CD14-positive monocyte (primary cell): ENCODE measurements at regions not wholly inside any gene's neighbourhood (a gene's known extent, or its start where the extent isn't known, plus 50 kb on each side); places are given as distances from the start of the nearest gene placed in this dataset.
A peak's percentile ranks its signal among the peaks of the same experiment; 100 is the strongest.

Experiments used
- DNase-seq, 3 donors: peaks; one replicate each; pipeline ENCODE4 v3.0.0-alpha.2; 2011 to 2022
- H2AFZ ChIP-seq: 2 replicates; pipeline ENCODE4 v1.6.0; 2012; ENCODE audit warnings: mild to moderate bottlenecking, low read depth, low read length, inconsistent platforms; ENCODE audit not compliant: insufficient read depth, poor library complexity, severe bottlenecking
- H3K27ac ChIP-seq, 2 donors: 1 replicate in 1 of 2; 2 replicates in 1 of 2; pipeline ENCODE4 v1.5.1; 2012 to 2013; ENCODE audit warnings: low read length in 2 of 2, control low read depth in 1 of 2, inconsistent platforms in 1 of 2, low read depth in 1 of 2, mild to moderate bottlenecking in 1 of 2
- H3K27me3 ChIP-seq, 2 donors: one replicate each; pipeline versions ENCODE4 v1.6.0 to v1.6.1; 2011 to 2013; ENCODE audit warnings: low read length in 2 of 2; ENCODE audit not compliant: control insufficient read depth in 2 of 2, insufficient read depth in 2 of 2
- H3K36me3 ChIP-seq, 2 donors: replicated peaks in 1 of 2; 1 replicate in 1 of 2; 2 replicates in 1 of 2; pipeline versions ENCODE4 v1.5.1 to v1.6.1; 2012 to 2013; ENCODE audit warnings: low read length in 2 of 2, control low read depth in 1 of 2, inconsistent platforms in 1 of 2, mild to moderate bottlenecking in 1 of 2; ENCODE audit not compliant: insufficient read depth in 2 of 2, control insufficient read depth in 1 of 2
- H3K4me1 ChIP-seq, 2 donors: 1 replicate in 1 of 2; 2 replicates in 1 of 2; pipeline versions ENCODE4 v1.5.1 to v1.6.1; 2012 to 2013; ENCODE audit warnings: low read length in 2 of 2, control low read depth in 1 of 2, inconsistent platforms in 1 of 2, mild to moderate bottlenecking in 1 of 2, moderate library complexity in 1 of 2; ENCODE audit not compliant: insufficient read depth in 2 of 2, control insufficient read depth in 1 of 2
- H3K4me2 ChIP-seq: replicated peaks from 2 replicates; pipeline ENCODE3; 2012; ENCODE audit warnings: low read length, moderate library complexity, mild to moderate bottlenecking; ENCODE audit not compliant: poor library complexity, severe bottlenecking; ENCODE audit errors: extremely low read depth
- H3K4me3 ChIP-seq, 3 experiments: fragments of 200-600 bp in 1 of 3; sonication (generic) in 1 of 3; replicated peaks in 1 of 3; 1 replicate in 2 of 3; 2 replicates in 1 of 3; pipeline ENCODE4 v1.5.1; 2011 to 2013; ENCODE audit warnings: low read length in 3 of 3, mild to moderate bottlenecking in 3 of 3, control low read depth in 2 of 3, low read depth in 2 of 3, inconsistent platforms in 1 of 3, moderate library complexity in 1 of 3
- H3K79me2 ChIP-seq: 2 replicates; pipeline ENCODE4 v1.6.0; 2012; ENCODE audit warnings: mild to moderate bottlenecking, control low read depth, inconsistent platforms, low read length, moderate library complexity; ENCODE audit not compliant: insufficient read depth
- H3K9ac ChIP-seq: 2 replicates; pipeline ENCODE4 v1.6.0; 2017; ENCODE audit warnings: low read length, mild to moderate bottlenecking; ENCODE audit not compliant: insufficient read depth, poor library complexity, severe bottlenecking
- H3K9me3 ChIP-seq, 2 donors: replicated peaks in 1 of 2; 1 replicate in 1 of 2; 2 replicates in 1 of 2; pipeline versions ENCODE4 v1.5.1 to v1.6.1; 2012 to 2013; ENCODE audit warnings: low read length in 2 of 2, control low read depth in 1 of 2; ENCODE audit not compliant: control insufficient read depth in 1 of 2, insufficient read depth in 1 of 2
- H4K20me1 ChIP-seq: 2 replicates; pipeline ENCODE4 v1.6.0; 2012; ENCODE audit warnings: mild to moderate bottlenecking, low read length, control low read depth, moderate library complexity; ENCODE audit not compliant: insufficient read depth
- H3K27ac Mint-ChIP-seq, 7 donors: one replicate each; pipeline ENCODE4 v1.8.0; 2020; ENCODE audit warnings: mild to moderate bottlenecking in 7 of 7, mixed read lengths in 7 of 7, moderate library complexity in 6 of 7, inconsistent platforms in 2 of 7
- H3K27me3 Mint-ChIP-seq, 3 donors: one replicate each; pipeline ENCODE4 v1.8.0; 2021 to 2022; ENCODE audit warnings: low read depth in 3 of 3, mild to moderate bottlenecking in 3 of 3, mixed read lengths in 3 of 3, moderate library complexity in 3 of 3, inconsistent platforms in 1 of 3
- H3K36me3 Mint-ChIP-seq, 2 donors: one replicate each; pipeline ENCODE4 v1.8.0; 2020; ENCODE audit warnings: mixed read lengths in 2 of 2, inconsistent platforms in 1 of 2, mild to moderate bottlenecking in 1 of 2
- H3K4me1 Mint-ChIP-seq: one replicate; pipeline ENCODE4 v1.8.0; 2020; ENCODE audit warnings: mild to moderate bottlenecking, mixed read lengths
- H3K4me3 Mint-ChIP-seq, 2 donors: one replicate each; pipeline ENCODE4 v1.8.0; 2020; ENCODE audit warnings: mild to moderate bottlenecking in 2 of 2, mixed read lengths in 2 of 2, moderate library complexity in 1 of 2
- H3K9me3 Mint-ChIP-seq, 7 donors: one replicate each; pipeline ENCODE4 v1.8.0; 2020 to 2022; ENCODE audit warnings: mixed read lengths in 7 of 7, mild to moderate bottlenecking in 6 of 7, moderate library complexity in 6 of 7, inconsistent platforms in 2 of 7
- WGBS: methylation state at CpG from one replicate; pipeline ENCODE4 v1.1.5; 2013; ENCODE audit warnings: missing lambda C conversion rate; ENCODE audit not compliant: insufficient coverage; 5-methylcytosine and 5-hydroxymethylcytosine counted together
- intact Hi-C, 2 donors: fragments of 100-400 bp; cut with micrococcal nuclease; formaldehyde crosslinking; loops; one replicate each; pipeline versions ENCODE4 v1.15.0 to v1.15.1; 2023
- TF ChIP-seq, protein P1 (sequence below): fragments of 200-600 bp; IDR thresholded peaks from one replicate; pipeline ENCODE4 v1.8.0; 2022; ENCODE audit warnings: antibody characterized with exemption, mild to moderate bottlenecking

DNA sequence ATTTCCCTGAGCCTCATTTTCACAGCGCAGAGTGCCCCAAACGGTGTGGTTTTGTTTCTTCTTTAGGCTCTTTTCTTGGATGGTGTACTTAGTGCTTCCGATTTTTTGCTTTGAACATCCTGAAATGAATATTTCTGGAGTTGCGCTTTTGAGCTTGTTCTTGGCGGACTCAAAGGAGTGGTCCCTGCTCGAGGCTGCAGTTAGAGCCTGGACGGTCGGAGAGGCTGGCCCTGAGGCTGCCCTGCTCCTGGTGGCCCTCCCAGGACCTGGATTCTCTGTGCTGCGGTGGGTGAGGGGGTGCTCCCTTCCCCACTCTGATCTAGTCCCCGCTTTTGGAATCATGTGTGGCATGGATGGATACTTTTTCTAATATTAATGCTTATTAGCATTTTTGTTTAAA is 291.8 kb upstream of the IRX4 start:
- WGBS = 66% methylated on average over 7 of the region's 10 CpGs
- no peaks in the 10 kb centered on the region for H3K9me3 ChIP-seq
- H3K4me1 ChIP-seq = no peaks in the 10 kb centered on the region
- Mint-ChIP-seq H3K27me3 (peaks cover 5 to 7% (median 6%) of the 10 kb centered on the region in 3 donors), H3K4me3 (peak overlapping the region in 1 of 2 donors; percentile 17), H3K27ac (no peak overlapping the region), H3K9me3 (peaks cover 0 to 2% (median 0%) of the 10 kb centered on the region in 7 donors), H3K36me3 (no peaks in the 10 kb centered on the region), H3K4me1 (no peaks in the 10 kb centered on the region)
- no peak overlapping the region for H3K4me2 ChIP-seq
- no peaks in the 10 kb centered on the region for H3K36me3 ChIP-seq
- H3K4me3 ChIP-seq = no peak overlapping the region
- H3K9ac ChIP-seq = no peak overlapping the region
- no peaks in the 10 kb centered on the region for H3K79me2 ChIP-seq
- intact Hi-C loops = no loop called here
- no peaks in the 10 kb centered on the region for H4K20me1 ChIP-seq
- DNase-seq = no peak
- no peak overlapping the region for H3K27ac ChIP-seq
- TF ChIP-seq, protein P1, sequence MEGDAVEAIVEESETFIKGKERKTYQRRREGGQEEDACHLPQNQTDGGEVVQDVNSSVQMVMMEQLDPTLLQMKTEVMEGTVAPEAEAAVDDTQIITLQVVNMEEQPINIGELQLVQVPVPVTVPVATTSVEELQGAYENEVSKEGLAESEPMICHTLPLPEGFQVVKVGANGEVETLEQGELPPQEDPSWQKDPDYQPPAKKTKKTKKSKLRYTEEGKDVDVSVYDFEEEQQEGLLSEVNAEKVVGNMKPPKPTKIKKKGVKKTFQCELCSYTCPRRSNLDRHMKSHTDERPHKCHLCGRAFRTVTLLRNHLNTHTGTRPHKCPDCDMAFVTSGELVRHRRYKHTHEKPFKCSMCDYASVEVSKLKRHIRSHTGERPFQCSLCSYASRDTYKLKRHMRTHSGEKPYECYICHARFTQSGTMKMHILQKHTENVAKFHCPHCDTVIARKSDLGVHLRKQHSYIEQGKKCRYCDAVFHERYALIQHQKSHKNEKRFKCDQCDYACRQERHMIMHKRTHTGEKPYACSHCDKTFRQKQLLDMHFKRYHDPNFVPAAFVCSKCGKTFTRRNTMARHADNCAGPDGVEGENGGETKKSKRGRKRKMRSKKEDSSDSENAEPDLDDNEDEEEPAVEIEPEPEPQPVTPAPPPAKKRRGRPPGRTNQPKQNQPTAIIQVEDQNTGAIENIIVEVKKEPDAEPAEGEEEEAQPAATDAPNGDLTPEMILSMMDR = no peak
- H3K27me3 ChIP-seq = no peaks in the 10 kb centered on the region
- no peak overlapping the region for H2AFZ ChIP-seq

DNA sequence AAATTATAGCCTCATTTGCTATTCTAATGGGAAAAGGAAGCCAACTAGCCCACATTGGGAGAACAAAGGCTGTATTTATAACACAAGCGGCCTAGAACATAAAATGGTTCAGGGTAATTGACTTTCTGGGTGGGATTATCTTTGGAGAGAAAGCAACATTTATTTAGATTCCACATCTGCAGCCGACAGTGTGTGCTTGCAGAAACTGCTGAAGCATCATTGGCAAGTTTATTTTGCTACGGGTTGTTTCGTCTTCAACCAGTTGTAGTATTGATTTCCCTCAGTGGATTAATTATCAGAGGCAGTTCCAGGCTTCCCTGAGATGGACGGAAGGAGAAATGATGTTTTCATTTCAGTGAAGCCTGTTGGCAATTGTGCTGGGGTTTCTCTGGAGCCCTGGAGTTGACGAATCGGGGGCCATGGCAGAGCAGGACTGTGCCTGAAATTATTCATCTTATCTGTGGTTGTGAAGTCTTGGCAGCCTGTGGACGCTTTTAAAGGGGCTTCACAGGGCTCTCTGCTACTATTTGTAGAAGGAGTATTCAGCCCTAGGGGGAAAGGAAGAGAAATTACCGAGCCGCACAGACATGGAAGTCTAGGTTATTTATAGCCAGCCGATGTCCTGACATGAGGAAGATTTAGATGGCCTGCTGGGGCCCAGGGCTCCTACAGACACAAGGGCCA is 290.6 kb upstream of the IRX4 start:
- H3K27me3 ChIP-seq = no peaks in the 10 kb centered on the region
- H3K36me3 ChIP-seq = no peaks in the 10 kb centered on the region
- H3K4me3 ChIP-seq = no peak overlapping the region
- no peak overlapping the region for H3K4me2 ChIP-seq
- DNase-seq = no peak
- no peaks in the 10 kb centered on the region for H3K9me3 ChIP-seq
- 65% methylated on average over 6 of the region's 11 CpGs for WGBS
- Mint-ChIP-seq H3K36me3 (no peaks in the 10 kb centered on the region), H3K27ac (no peak overlapping the region), H3K9me3 (peaks cover 0 to 2% (median 0%) of the 10 kb centered on the region in 7 donors), H3K4me3 (no peak overlapping the region), H3K27me3 (peaks cover 5 to 7% (median 6%) of the 10 kb centered on the region in 3 donors), H3K4me1 (no peaks in the 10 kb centered on the region)
- no peak overlapping the region for H2AFZ ChIP-seq
- intact Hi-C loops = no loop called here
- H3K79me2 ChIP-seq = no peaks in the 10 kb centered on the region
- H3K9ac ChIP-seq = no peak overlapping the region
- H4K20me1 ChIP-seq = no peaks in the 10 kb centered on the region
- H3K27ac ChIP-seq = no peak overlapping the region
- no peaks in the 10 kb centered on the region for H3K4me1 ChIP-seq
- TF ChIP-seq, protein P1 = no peak
